ENCODE measurements at regions not wholly inside any gene's neighbourhood (a gene's known extent, or its start where the extent isn't known, plus 50 kb on each side); places are given as distances from the start of the nearest gene placed in this dataset.

- in situ Hi-C loops (cut with MboI; ENCODE audit: low sequenced_read_pairs, unreplicated experiment): no loop called here
- no peak for DNase-seq (ENCODE audit: low spot score)
- TF ChIP-seq CTCF (IDR thresholded peaks at IDR 0.05; ENCODE audit: borderline replicate concordance, control extremely low read depth, extremely low read depth, insufficient read depth, missing control alignments): no peak
Measured at GRCh38 chr14:97546491-97547230, 749.5 kb downstream of the VRK1 start.

DNA sequence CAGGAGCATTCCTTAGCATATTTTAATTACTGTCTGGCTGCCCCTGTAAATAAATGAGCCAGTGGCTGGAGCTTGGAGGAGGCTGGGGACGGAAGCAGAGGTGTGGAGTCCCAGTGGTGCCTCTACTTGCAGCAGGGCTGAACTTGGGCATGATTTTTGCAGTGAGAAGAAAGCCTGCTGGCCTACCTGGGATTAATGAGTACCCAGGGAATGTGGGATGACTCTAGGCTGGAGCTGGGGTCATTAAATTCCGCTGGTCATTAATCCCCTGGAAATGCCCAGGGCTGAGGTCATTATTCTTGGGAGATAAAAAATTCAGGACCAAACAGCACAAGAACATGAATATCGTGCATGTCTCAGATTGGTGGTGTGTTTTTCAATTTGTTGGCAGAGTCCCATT, 753.3 kb downstream of the VRK1 start:
- no peak for TF ChIP-seq CTCF (IDR thresholded peaks at IDR 0.05; ENCODE audit: borderline replicate concordance, control extremely low read depth, extremely low read depth, insufficient read depth, missing control alignments)
- no peak for DNase-seq (ENCODE audit: low spot score)
- in situ Hi-C loops (cut with MboI; ENCODE audit: low sequenced_read_pairs, unreplicated experiment): no loop called here

- no peak for DNase-seq (ENCODE audit: low spot score)
- in situ Hi-C loops (cut with MboI; ENCODE audit: low sequenced_read_pairs, unreplicated experiment): no loop called here
- TF ChIP-seq CTCF (IDR thresholded peaks at IDR 0.05; ENCODE audit: borderline replicate concordance, control extremely low read depth, extremely low read depth, insufficient read depth, missing control alignments): no peak
Measured at GRCh38 chr14:97554597-97554996, 757.4 kb downstream of the VRK1 start.

GRCh38 chr14:97564334-97564733, 767.2 kb downstream of the VRK1 start:
- DNase-seq (ENCODE audit: low spot score): no peak
- no peak for TF ChIP-seq CTCF (IDR thresholded peaks at IDR 0.05; ENCODE audit: borderline replicate concordance, control extremely low read depth, extremely low read depth, insufficient read depth, missing control alignments)
- in situ Hi-C loops (cut with MboI; ENCODE audit: low sequenced_read_pairs, unreplicated experiment): no loop called here

DNA sequence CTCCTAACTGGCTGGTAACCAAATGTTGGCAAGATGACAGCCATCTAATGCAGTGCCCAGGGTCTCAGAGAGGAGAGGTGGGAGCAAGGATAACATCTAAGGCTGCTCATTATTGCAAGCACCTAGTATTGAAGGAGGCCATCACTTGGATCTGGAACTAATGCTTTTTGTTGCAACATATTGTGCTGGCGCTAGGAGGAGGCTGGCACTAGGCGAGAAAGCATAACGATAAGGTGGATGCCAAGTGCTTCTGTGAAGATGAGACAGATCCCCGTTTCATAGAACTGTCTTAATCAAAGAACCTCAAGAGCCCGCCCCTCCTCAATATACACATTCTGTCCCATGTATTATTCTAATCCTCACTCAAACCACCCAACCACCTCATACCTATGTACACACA, 774.0 kb downstream of the VRK1 start:
- in situ Hi-C loops (cut with MboI; ENCODE audit: low sequenced_read_pairs, unreplicated experiment): no loop called here
- no peak for DNase-seq (ENCODE audit: low spot score)
- TF ChIP-seq CTCF (IDR thresholded peaks at IDR 0.05; ENCODE audit: borderline replicate concordance, control extremely low read depth, extremely low read depth, insufficient read depth, missing control alignments): no peak

- no peak for TF ChIP-seq CTCF (IDR thresholded peaks at IDR 0.05; ENCODE audit: borderline replicate concordance, control extremely low read depth, extremely low read depth, insufficient read depth, missing control alignments)
- in situ Hi-C loops (cut with MboI; ENCODE audit: low sequenced_read_pairs, unreplicated experiment): no loop called here
- DNase-seq (ENCODE audit: low spot score): no peak
Measured at GRCh38 chr14:97571866-97572555, 774.8 kb downstream of the VRK1 start.
